ENCODE measurements at regions not wholly inside any gene's neighbourhood (a gene's known extent, or its start where the extent isn't known, plus 50 kb on each side); places are given as distances from the start of the nearest gene placed in this dataset.
"Not testable (repeated sequence)": the region's sequence is repeated elsewhere in the genome, so short reads cannot be mapped to it uniquely, and the experiment has no call there.

GRCh38 chrX:148128872-148129505 lies 147.9 kb downstream of the FMR1NB start:
- TF ChIP-seq, protein P1, sequence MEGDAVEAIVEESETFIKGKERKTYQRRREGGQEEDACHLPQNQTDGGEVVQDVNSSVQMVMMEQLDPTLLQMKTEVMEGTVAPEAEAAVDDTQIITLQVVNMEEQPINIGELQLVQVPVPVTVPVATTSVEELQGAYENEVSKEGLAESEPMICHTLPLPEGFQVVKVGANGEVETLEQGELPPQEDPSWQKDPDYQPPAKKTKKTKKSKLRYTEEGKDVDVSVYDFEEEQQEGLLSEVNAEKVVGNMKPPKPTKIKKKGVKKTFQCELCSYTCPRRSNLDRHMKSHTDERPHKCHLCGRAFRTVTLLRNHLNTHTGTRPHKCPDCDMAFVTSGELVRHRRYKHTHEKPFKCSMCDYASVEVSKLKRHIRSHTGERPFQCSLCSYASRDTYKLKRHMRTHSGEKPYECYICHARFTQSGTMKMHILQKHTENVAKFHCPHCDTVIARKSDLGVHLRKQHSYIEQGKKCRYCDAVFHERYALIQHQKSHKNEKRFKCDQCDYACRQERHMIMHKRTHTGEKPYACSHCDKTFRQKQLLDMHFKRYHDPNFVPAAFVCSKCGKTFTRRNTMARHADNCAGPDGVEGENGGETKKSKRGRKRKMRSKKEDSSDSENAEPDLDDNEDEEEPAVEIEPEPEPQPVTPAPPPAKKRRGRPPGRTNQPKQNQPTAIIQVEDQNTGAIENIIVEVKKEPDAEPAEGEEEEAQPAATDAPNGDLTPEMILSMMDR (IDR thresholded peaks at IDR 0.05; ENCODE audit: poor library complexity, severe bottlenecking), result not testable (repeated sequence)
- not testable (repeated sequence) for TF ChIP-seq EZH2 (IDR thresholded peaks at IDR 0.05; ENCODE audit: borderline replicate concordance, insufficient read depth, low read length, poor library complexity, severe bottlenecking); SMC3 (conservative IDR thresholded peaks at IDR 0.05; ENCODE audit: poor library complexity); MXI1 (conservative IDR thresholded peaks at IDR 0.05; ENCODE audit: poor library complexity, severe bottlenecking); EP300 (conservative IDR thresholded peaks at IDR 0.05; ENCODE audit: poor library complexity, severe bottlenecking); TAF1 (IDR thresholded peaks at IDR 0.05; ENCODE audit: low read depth)

All from neural cell (in vitro differentiated cells).